ENCODE measurements at regions not wholly inside any gene's neighbourhood (a gene's known extent, or its start where the extent isn't known, plus 50 kb on each side); places are given as distances from the start of the nearest gene placed in this dataset.
A peak's percentile ranks its signal among the peaks of the same experiment; 100 is the strongest.

- H3K4me3 Mint-ChIP-seq: no peak overlapping the region
- no peak for TF ChIP-seq CTCF (conservative IDR thresholded peaks at IDR 0.05)
- peaks cover 5% of the 10 kb centered on the region for H3K4me1 Mint-ChIP-seq
- no peak overlapping the region for H3K27ac Mint-ChIP-seq
- no peak for DNase-seq
- H3K36me3 Mint-ChIP-seq (ENCODE audit: low read depth): no peaks in the 10 kb centered on the region
- H3K27me3 Mint-ChIP-seq (ENCODE audit: insufficient read depth): peaks cover 2% of the 10 kb centered on the region
- Histone ChIP-seq H3K36me3 (ENCODE audit: control insufficient read depth, insufficient read depth, low read length) (no peaks in the 10 kb centered on the region), H3K9me3 (ENCODE audit: control insufficient read depth, low read length) (no peaks in the 10 kb centered on the region), H3K4me1 (ENCODE audit: control insufficient read depth, insufficient read depth, low read length) (no peaks in the 10 kb centered on the region), H3K27me3 (ENCODE audit: control insufficient read depth, insufficient read depth, low read length, poor library complexity, severe bottlenecking) (no peaks in the 10 kb centered on the region), H3K9ac (ENCODE audit: extremely low read depth, low read length, poor library complexity, severe bottlenecking) (no peak overlapping the region), H3K4me3 (ENCODE audit: low read length) (no peak overlapping the region), H3K27ac (ENCODE audit: low read depth, low read length) (no peak overlapping the region)
- no peaks in the 10 kb centered on the region for H3K9me3 Mint-ChIP-seq
- 92 to 96% methylated on average over 4 to 5 of the region's 6 CpGs for WGBS, 2 experiments (ENCODE audit: insufficient coverage in 1 of 2, insufficient read length in 1 of 2)
Observed at GRCh38 chr9:16198996-16199395, 646.2 kb downstream of the CCDC171 start.

- H3K9me3 ChIP-seq (ENCODE audit: control insufficient read depth, low read length): no peaks in the 10 kb centered on the region
- H3K4me3 Mint-ChIP-seq: no peak overlapping the region
- 77 to 100% methylated on average over 1 of the region's 1 CpG for WGBS, 2 experiments (ENCODE audit: insufficient coverage in 1 of 2, insufficient read length in 1 of 2)
Observed at GRCh38 chr9:16202221-16202620, 649.4 kb downstream of the CCDC171 start.

GRCh38 chr9:16202914-16203728, 650.3 kb downstream of the CCDC171 start:
- WGBS, 2 experiments (ENCODE audit: insufficient coverage in 1 of 2, insufficient read length in 1 of 2): 83 to 88% methylated on average over 15 to 17 of the region's 17 CpGs

More at GRCh38 chr9:16202221-16202620, 649.4 kb downstream of the CCDC171 start:
- Histone ChIP-seq H3K9ac (ENCODE audit: extremely low read depth, low read length, poor library complexity, severe bottlenecking) (no peak overlapping the region), H3K4me1 (ENCODE audit: control insufficient read depth, insufficient read depth, low read length) (no peaks in the 10 kb centered on the region), H3K4me3 (ENCODE audit: low read length) (no peak overlapping the region), H3K36me3 (ENCODE audit: control insufficient read depth, insufficient read depth, low read length) (no peaks in the 10 kb centered on the region), H3K27me3 (ENCODE audit: control insufficient read depth, insufficient read depth, low read length, poor library complexity, severe bottlenecking) (no peaks in the 10 kb centered on the region), H3K27ac (ENCODE audit: low read depth, low read length) (no peak overlapping the region)
- Mint-ChIP-seq H3K9me3 (no peaks in the 10 kb centered on the region), H3K27me3 (ENCODE audit: insufficient read depth) (no peaks in the 10 kb centered on the region), H3K27ac (no peak overlapping the region), H3K4me1 (peaks cover 5% of the 10 kb centered on the region), H3K36me3 (ENCODE audit: low read depth) (no peaks in the 10 kb centered on the region)
- TF ChIP-seq CTCF (conservative IDR thresholded peaks at IDR 0.05): no peak
- DNase-seq: no peak

More at GRCh38 chr9:16202914-16203728, 650.3 kb downstream of the CCDC171 start:
- Histone ChIP-seq H3K9me3 (ENCODE audit: control insufficient read depth, low read length) (no peaks in the 10 kb centered on the region), H3K4me3 (ENCODE audit: low read length) (no peak overlapping the region), H3K27me3 (ENCODE audit: control insufficient read depth, insufficient read depth, low read length, poor library complexity, severe bottlenecking) (no peaks in the 10 kb centered on the region), H3K4me1 (ENCODE audit: control insufficient read depth, insufficient read depth, low read length) (no peaks in the 10 kb centered on the region), H3K27ac (ENCODE audit: low read depth, low read length) (no peak overlapping the region), H3K9ac (ENCODE audit: extremely low read depth, low read length, poor library complexity, severe bottlenecking) (no peak overlapping the region), H3K36me3 (ENCODE audit: control insufficient read depth, insufficient read depth, low read length) (no peaks in the 10 kb centered on the region)
- Mint-ChIP-seq H3K4me3 (no peak overlapping the region), H3K36me3 (ENCODE audit: low read depth) (no peaks in the 10 kb centered on the region), H3K9me3 (no peaks in the 10 kb centered on the region), H3K4me1 (peaks cover 5% of the 10 kb centered on the region), H3K27ac (no peak overlapping the region), H3K27me3 (ENCODE audit: insufficient read depth) (no peaks in the 10 kb centered on the region)
- no peak for TF ChIP-seq CTCF (conservative IDR thresholded peaks at IDR 0.05)
- peak; percentile 64 for DNase-seq
